Pons (tissue), 1 donor: ENCODE measurements at regions not wholly inside any gene's neighbourhood (a gene's known extent, or its start where the extent isn't known, plus 50 kb on each side); places are given as distances from the start of the nearest gene placed in this dataset.

ENCODE experiments used
- DNase-seq: peaks from one replicate; pipeline ENCODE4 v3.0.0-alpha.2; 2016; ENCODE audit warnings: low spot score

GRCh38 chr2:133768658-133769435 is 200.6 kb upstream of the NCKAP5 start:
- no peak for DNase-seq

GRCh38 chr2:133773854-133774653 is 205.8 kb upstream of the NCKAP5 start:
- DNase-seq: peak; percentile 86

- no peak for DNase-seq
Measured at GRCh38 chr2:133774654-133775015, 206.4 kb upstream of the NCKAP5 start.

GRCh38 chr2:133776936-133777573 is 208.8 kb upstream of the NCKAP5 start:
- DNase-seq: no peak

- no peak for DNase-seq
Measured at GRCh38 chr2:133777574-133777960, 209.3 kb upstream of the NCKAP5 start.

- DNase-seq: peak; percentile 91
Measured at GRCh38 chr2:133780099-133780996, 212.1 kb upstream of the NCKAP5 start.

GRCh38 chr2:133780997-133781513 is 212.8 kb upstream of the NCKAP5 start:
- DNase-seq: no peak

- no peak for DNase-seq
Measured at GRCh38 chr2:133787207-133787606, 218.9 kb upstream of the NCKAP5 start.

- no peak for DNase-seq
Measured at GRCh38 chr2:133787651-133788050, 219.4 kb upstream of the NCKAP5 start.

GRCh38 chr2:133788386-133788785 is 220.1 kb upstream of the NCKAP5 start:
- no peak for DNase-seq

- no peak for DNase-seq
Measured at GRCh38 chr2:133789743-133790142, 221.5 kb upstream of the NCKAP5 start.

GRCh38 chr2:133790711-133791110 is 222.4 kb upstream of the NCKAP5 start:
- no peak for DNase-seq

- no peak for DNase-seq
Measured at GRCh38 chr2:133791191-133791590, 222.9 kb upstream of the NCKAP5 start.

- no peak for DNase-seq
Measured at GRCh38 chr2:133792223-133792622, 224.0 kb upstream of the NCKAP5 start.

- no peak for DNase-seq
Measured at GRCh38 chr2:133794114-133794513, 225.9 kb upstream of the NCKAP5 start.

GRCh38 chr2:133801946-133802345 is 233.7 kb upstream of the NCKAP5 start:
- DNase-seq: peak; percentile 19

GRCh38 chr2:133802409-133803039 is 234.3 kb upstream of the NCKAP5 start:
- DNase-seq: peak; percentile 6

- no peak for DNase-seq
Measured at GRCh38 chr2:133806564-133806963, 238.3 kb upstream of the NCKAP5 start.

- DNase-seq: no peak
Measured at GRCh38 chr2:133809485-133809884, 241.2 kb upstream of the NCKAP5 start.

GRCh38 chr2:133810559-133810958 is 242.3 kb upstream of the NCKAP5 start:
- no peak for DNase-seq
